IPS-NIHi7 (cell line): ENCODE measurements at regions not wholly inside any gene's neighbourhood (a gene's known extent, or its start where the extent isn't known, plus 50 kb on each side); places are given as distances from the start of the nearest gene placed in this dataset.

ENCODE experiments used
- DNase-seq: peaks from one replicate; pipeline ENCODE4 v3.0.0; 2012; ENCODE audit warnings: mixed read lengths; ENCODE audit errors: extremely low spot score

GRCh38 chr2:144082327-144082726, 437.6 kb downstream of the ZEB2 start:
- DNase-seq, result no peak

GRCh38 chr2:144081272-144081671, 438.6 kb downstream of the ZEB2 start:
- no peak for DNase-seq

- DNase-seq, result no peak
These were observed 440.1 kb downstream of the ZEB2 start for GRCh38 chr2:144079803-144080202.

GRCh38 chr2:144078802-144079724, 440.9 kb downstream of the ZEB2 start:
- no peak for DNase-seq

GRCh38 chr2:144078106-144078505, 441.8 kb downstream of the ZEB2 start:
- no peak for DNase-seq

GRCh38 chr2:144074450-144074849, 445.5 kb downstream of the ZEB2 start:
- no peak for DNase-seq

GRCh38 chr2:144071461-144071860, 448.5 kb downstream of the ZEB2 start:
- no peak for DNase-seq

GRCh38 chr2:144067506-144067905, 452.4 kb downstream of the ZEB2 start:
- no peak for DNase-seq

GRCh38 chr2:144063602-144064001, 456.3 kb downstream of the ZEB2 start:
- DNase-seq, result no peak

GRCh38 chr2:144054911-144055310, 465.0 kb downstream of the ZEB2 start:
- DNase-seq, result no peak

GRCh38 chr2:144052083-144052482, 467.8 kb downstream of the ZEB2 start:
- no peak for DNase-seq

- DNase-seq, result no peak
These were observed 470.8 kb downstream of the ZEB2 start for GRCh38 chr2:144049137-144049536.

- no peak for DNase-seq
These were observed 471.3 kb downstream of the ZEB2 start for GRCh38 chr2:144048631-144049060.

- DNase-seq, result no peak
These were observed 477.2 kb downstream of the ZEB2 start for GRCh38 chr2:144042751-144043150.

- DNase-seq, result no peak
These were observed 478.3 kb downstream of the ZEB2 start for GRCh38 chr2:144041612-144042011.

- no peak for DNase-seq
These were observed 479.1 kb downstream of the ZEB2 start for GRCh38 chr2:144040834-144041233.

- no peak for DNase-seq
These were observed 487.4 kb downstream of the ZEB2 start for GRCh38 chr2:144032566-144032965.

GRCh38 chr2:144030791-144031190, 489.1 kb downstream of the ZEB2 start:
- no peak for DNase-seq

GRCh38 chr2:144027593-144027992, 492.3 kb downstream of the ZEB2 start:
- DNase-seq, result no peak

- no peak for DNase-seq
These were observed 493.2 kb downstream of the ZEB2 start for GRCh38 chr2:144026753-144027152.

GRCh38 chr2:144020047-144020446, 499.9 kb downstream of the ZEB2 start:
- DNase-seq, result no peak

- DNase-seq, result no peak
These were observed 504.2 kb downstream of the ZEB2 start for GRCh38 chr2:144015655-144016245.

- DNase-seq, result no peak
These were observed 504.9 kb downstream of the ZEB2 start for GRCh38 chr2:144015036-144015435.
